Neural cell (in vitro differentiated cells): ENCODE measurements at regions not wholly inside any gene's neighbourhood (a gene's known extent, or its start where the extent isn't known, plus 50 kb on each side); places are given as distances from the start of the nearest gene placed in this dataset.

Source experiments
- H2AFZ ChIP-seq: fragments of 200-600, 300-800 bp; sonication (generic), shearing (Covaris generic); 2 replicates; pipeline ENCODE4 v1.6.0; 2014; ENCODE audit warnings: low read depth, mild to moderate bottlenecking, antibody characterized with exemption, low read length, moderate library complexity
- H3F3A ChIP-seq: fragments of 200-600 bp; shearing (Covaris generic); 2 replicates; pipeline ENCODE4 v1.6.1; 2016; ENCODE audit warnings: mild to moderate bottlenecking, moderate library complexity, mixed read lengths, antibody characterized with exemption, low read length; ENCODE audit not compliant: insufficient read depth, poor library complexity, severe bottlenecking
- H3K27ac ChIP-seq: fragments of 200-600, 300-800 bp; sonication (generic), shearing (Covaris generic); 2 replicates; pipeline ENCODE4 v1.5.1; 2014; ENCODE audit warnings: mild to moderate bottlenecking, low read length, moderate library complexity
- H3K27me3 ChIP-seq: fragments of 300-800, 200-600 bp; sonication (generic), shearing (Covaris generic); 2 replicates; pipeline ENCODE4 v1.6.0; 2014; ENCODE audit warnings: mild to moderate bottlenecking, low read depth, low read length, moderate library complexity; ENCODE audit not compliant: insufficient read depth
- H3K36me3 ChIP-seq: fragments of 300-800, 200-600 bp; sonication (generic), shearing (Covaris generic); 2 replicates; pipeline ENCODE4 v1.5.1; 2014; ENCODE audit warnings: mild to moderate bottlenecking, antibody characterized with exemption, low read length, moderate library complexity; ENCODE audit not compliant: insufficient read depth
- H3K4me2 ChIP-seq: fragments of 300-800, 200-600 bp; sonication (generic), shearing (Covaris generic); 2 replicates; pipeline ENCODE4 v1.6.0; 2014; ENCODE audit warnings: mild to moderate bottlenecking, low read length
- H3K4me3 ChIP-seq: fragments of 300-800, 200-600 bp; sonication (generic), shearing (Covaris generic); 2 replicates; pipeline ENCODE4 v1.5.1; 2014; ENCODE audit warnings: mild to moderate bottlenecking, low read length, moderate library complexity
- H3K79me2 ChIP-seq: fragments of 200-600 bp; shearing (Covaris generic); replicated peaks from 2 replicates; pipeline ENCODE4 v1.6.0; 2014; ENCODE audit warnings: mild to moderate bottlenecking, low read length, moderate library complexity; ENCODE audit not compliant: insufficient read depth
- H3K9ac ChIP-seq: fragments of 300-800, 200-600 bp; sonication (generic), shearing (Covaris generic); 2 replicates; pipeline ENCODE4 v1.6.1; 2016; ENCODE audit warnings: mild to moderate bottlenecking, low read length, mixed read lengths
- H3K9me2 ChIP-seq: fragments of 200-600 bp; shearing (Covaris generic); 2 replicates; pipeline ENCODE4 v1.6.1; 2016; ENCODE audit warnings: mild to moderate bottlenecking, low read length, mixed read lengths; ENCODE audit not compliant: insufficient read depth
- H3K9me3 ChIP-seq: fragments of 200-600, 300-800 bp; sonication (generic), shearing (Covaris generic); 2 replicates; pipeline ENCODE4 v1.6.1; 2016; ENCODE audit warnings: mild to moderate bottlenecking, mixed run types, low read length, moderate library complexity, mixed read lengths
- H4K20me1 ChIP-seq: fragments of 200-600 bp; shearing (Covaris generic); 2 replicates; pipeline ENCODE4 v1.6.1; 2016; ENCODE audit warnings: mild to moderate bottlenecking, mixed run types; ENCODE audit not compliant: insufficient read depth
- EP300 ChIP-seq: fragments of 450-650 bp; conservative IDR thresholded peaks from 2 replicates; pipeline ENCODE4 v1.6.1; 2014; ENCODE audit warnings: antibody characterized with exemption, mild to moderate bottlenecking, moderate library complexity; ENCODE audit not compliant: poor library complexity, severe bottlenecking
- EZH2 ChIP-seq: fragments of 200-600, 300-800 bp; shearing (Covaris generic), sonication (generic); IDR thresholded peaks from 2 replicates; pipeline ENCODE4 v1.6.1; 2014; ENCODE audit warnings: antibody characterized with exemption, low read length, borderline replicate concordance, mild to moderate bottlenecking; ENCODE audit not compliant: insufficient read depth, poor library complexity, severe bottlenecking
- MXI1 ChIP-seq: fragments of 450-650 bp; conservative IDR thresholded peaks from 2 replicates; pipeline ENCODE4 v1.6.1; 2014; ENCODE audit warnings: antibody characterized with exemption, mild to moderate bottlenecking; ENCODE audit not compliant: poor library complexity, severe bottlenecking
- POLR2AphosphoS5 ChIP-seq: IDR thresholded peaks from 2 replicates; pipeline ENCODE4 v1.6.1; 2012
- RAD21 ChIP-seq: fragments of 450-650 bp; conservative IDR thresholded peaks from 2 replicates; pipeline ENCODE4 v1.6.1; 2014; ENCODE audit warnings: antibody characterized with exemption, mild to moderate bottlenecking, moderate library complexity
- SMC3 ChIP-seq: fragments of 450-650 bp; conservative IDR thresholded peaks from 2 replicates; pipeline ENCODE4 v1.6.1; 2014; ENCODE audit warnings: antibody characterized with exemption, mild to moderate bottlenecking, moderate library complexity; ENCODE audit not compliant: poor library complexity
- TAF1 ChIP-seq: IDR thresholded peaks from 2 replicates; pipeline ENCODE4 v1.6.1; 2012; ENCODE audit warnings: low read depth
- TF ChIP-seq, protein P1 (sequence below): IDR thresholded peaks from 2 replicates; pipeline ENCODE4 v1.6.1; 2012; ENCODE audit warnings: borderline replicate concordance
- TF ChIP-seq, protein P2 (sequence below): fragments of 450-650 bp; IDR thresholded peaks from 2 replicates; pipeline ENCODE4 v1.5.1; 2014; ENCODE audit warnings: antibody characterized with exemption, mild to moderate bottlenecking, moderate library complexity; ENCODE audit not compliant: poor library complexity, severe bottlenecking

DNA sequence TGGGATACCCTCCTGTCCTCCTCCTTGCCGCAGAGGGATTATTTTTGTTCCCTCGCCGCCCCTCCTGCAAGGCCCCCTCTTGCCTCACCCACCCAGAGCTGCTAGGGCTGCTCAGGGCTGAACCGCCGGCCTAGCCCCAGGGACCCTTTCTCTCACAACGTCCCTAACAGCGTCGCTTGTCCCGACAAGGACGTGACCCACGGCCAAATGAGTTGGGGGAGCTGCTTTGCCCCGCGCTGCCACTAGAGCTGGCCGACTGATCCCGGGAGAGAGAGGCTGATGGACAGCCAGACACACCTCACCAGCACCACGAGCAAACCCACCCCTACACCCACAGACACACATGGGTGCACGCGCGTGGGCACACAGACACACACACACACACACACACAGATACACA, 154.6 kb upstream of the ALG10B start:
- Histone ChIP-seq H3K4me3 (no peak overlapping the region), H4K20me1 (no peaks in the 10 kb centered on the region), H3K4me2 (no peak overlapping the region), H2AFZ (no peak overlapping the region), H3K9me2 (no peaks in the 10 kb centered on the region), H3K27me3 (no peaks in the 10 kb centered on the region), H3K27ac (no peak overlapping the region), H3K9ac (no peak overlapping the region), H3K9me3 (peaks cover 10% of the 10 kb centered on the region), H3K36me3 (no peaks in the 10 kb centered on the region), H3K79me2 (no peaks in the 10 kb centered on the region), H3F3A (no peaks in the 10 kb centered on the region)
- TF ChIP-seq POLR2AphosphoS5: no peak

DNA sequence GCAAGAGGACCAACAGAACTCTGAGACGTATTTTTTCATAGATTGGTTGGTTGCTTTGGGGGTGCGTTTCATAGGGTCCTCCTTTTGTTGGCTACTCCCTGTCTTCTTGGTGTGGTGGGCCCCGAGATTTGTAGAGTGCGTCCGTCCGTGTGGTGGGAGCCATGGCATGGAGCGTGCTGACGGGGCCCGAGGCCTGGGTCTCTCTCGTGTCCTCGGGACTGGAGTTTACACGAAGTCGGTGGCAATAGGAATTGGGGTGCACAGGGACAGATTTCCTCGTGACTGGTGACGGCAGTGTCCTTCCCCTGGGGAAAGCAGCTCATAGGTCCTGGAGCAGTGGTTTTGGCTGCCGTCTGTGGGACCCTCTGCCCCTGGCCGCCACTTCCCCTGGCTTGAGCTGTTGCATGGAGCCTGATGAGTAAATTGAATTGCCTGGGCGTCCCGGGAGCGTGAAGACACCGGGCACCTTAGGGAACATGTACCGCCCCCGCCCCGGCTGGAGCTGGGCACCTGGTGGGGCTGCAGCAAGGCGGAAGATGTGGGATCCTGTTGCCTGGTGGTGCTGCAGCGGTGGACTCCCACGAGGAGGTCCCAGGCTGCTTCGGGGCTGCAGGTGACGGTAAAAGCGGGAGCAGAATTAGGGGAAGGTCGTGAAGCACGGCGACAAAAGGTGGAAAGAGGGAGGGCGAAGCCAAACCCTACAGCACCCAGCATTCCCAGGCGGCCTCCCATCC, 153.7 kb upstream of the ALG10B start:
- Histone ChIP-seq H3K9ac (no peak overlapping the region), H3K4me2 (no peak overlapping the region), H4K20me1 (no peaks in the 10 kb centered on the region), H3F3A (no peaks in the 10 kb centered on the region), H3K27me3 (no peaks in the 10 kb centered on the region), H2AFZ (no peak overlapping the region), H3K27ac (no peak overlapping the region), H3K9me3 (peaks cover 5% of the 10 kb centered on the region), H3K4me3 (no peak overlapping the region), H3K36me3 (no peaks in the 10 kb centered on the region), H3K79me2 (no peaks in the 10 kb centered on the region), H3K9me2 (no peaks in the 10 kb centered on the region)
- no peak for TF ChIP-seq SMC3
- TF ChIP-seq TAF1: no peak
- TF ChIP-seq, protein P1, sequence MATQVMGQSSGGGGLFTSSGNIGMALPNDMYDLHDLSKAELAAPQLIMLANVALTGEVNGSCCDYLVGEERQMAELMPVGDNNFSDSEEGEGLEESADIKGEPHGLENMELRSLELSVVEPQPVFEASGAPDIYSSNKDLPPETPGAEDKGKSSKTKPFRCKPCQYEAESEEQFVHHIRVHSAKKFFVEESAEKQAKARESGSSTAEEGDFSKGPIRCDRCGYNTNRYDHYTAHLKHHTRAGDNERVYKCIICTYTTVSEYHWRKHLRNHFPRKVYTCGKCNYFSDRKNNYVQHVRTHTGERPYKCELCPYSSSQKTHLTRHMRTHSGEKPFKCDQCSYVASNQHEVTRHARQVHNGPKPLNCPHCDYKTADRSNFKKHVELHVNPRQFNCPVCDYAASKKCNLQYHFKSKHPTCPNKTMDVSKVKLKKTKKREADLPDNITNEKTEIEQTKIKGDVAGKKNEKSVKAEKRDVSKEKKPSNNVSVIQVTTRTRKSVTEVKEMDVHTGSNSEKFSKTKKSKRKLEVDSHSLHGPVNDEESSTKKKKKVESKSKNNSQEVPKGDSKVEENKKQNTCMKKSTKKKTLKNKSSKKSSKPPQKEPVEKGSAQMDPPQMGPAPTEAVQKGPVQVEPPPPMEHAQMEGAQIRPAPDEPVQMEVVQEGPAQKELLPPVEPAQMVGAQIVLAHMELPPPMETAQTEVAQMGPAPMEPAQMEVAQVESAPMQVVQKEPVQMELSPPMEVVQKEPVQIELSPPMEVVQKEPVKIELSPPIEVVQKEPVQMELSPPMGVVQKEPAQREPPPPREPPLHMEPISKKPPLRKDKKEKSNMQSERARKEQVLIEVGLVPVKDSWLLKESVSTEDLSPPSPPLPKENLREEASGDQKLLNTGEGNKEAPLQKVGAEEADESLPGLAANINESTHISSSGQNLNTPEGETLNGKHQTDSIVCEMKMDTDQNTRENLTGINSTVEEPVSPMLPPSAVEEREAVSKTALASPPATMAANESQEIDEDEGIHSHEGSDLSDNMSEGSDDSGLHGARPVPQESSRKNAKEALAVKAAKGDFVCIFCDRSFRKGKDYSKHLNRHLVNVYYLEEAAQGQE: no peak
- TF ChIP-seq MXI1: no peak
- no peak for TF ChIP-seq POLR2AphosphoS5
- no peak for TF ChIP-seq RAD21
- TF ChIP-seq EP300: no peak
- TF ChIP-seq, protein P2, sequence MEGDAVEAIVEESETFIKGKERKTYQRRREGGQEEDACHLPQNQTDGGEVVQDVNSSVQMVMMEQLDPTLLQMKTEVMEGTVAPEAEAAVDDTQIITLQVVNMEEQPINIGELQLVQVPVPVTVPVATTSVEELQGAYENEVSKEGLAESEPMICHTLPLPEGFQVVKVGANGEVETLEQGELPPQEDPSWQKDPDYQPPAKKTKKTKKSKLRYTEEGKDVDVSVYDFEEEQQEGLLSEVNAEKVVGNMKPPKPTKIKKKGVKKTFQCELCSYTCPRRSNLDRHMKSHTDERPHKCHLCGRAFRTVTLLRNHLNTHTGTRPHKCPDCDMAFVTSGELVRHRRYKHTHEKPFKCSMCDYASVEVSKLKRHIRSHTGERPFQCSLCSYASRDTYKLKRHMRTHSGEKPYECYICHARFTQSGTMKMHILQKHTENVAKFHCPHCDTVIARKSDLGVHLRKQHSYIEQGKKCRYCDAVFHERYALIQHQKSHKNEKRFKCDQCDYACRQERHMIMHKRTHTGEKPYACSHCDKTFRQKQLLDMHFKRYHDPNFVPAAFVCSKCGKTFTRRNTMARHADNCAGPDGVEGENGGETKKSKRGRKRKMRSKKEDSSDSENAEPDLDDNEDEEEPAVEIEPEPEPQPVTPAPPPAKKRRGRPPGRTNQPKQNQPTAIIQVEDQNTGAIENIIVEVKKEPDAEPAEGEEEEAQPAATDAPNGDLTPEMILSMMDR: no peak
- TF ChIP-seq EZH2: no peak

DNA sequence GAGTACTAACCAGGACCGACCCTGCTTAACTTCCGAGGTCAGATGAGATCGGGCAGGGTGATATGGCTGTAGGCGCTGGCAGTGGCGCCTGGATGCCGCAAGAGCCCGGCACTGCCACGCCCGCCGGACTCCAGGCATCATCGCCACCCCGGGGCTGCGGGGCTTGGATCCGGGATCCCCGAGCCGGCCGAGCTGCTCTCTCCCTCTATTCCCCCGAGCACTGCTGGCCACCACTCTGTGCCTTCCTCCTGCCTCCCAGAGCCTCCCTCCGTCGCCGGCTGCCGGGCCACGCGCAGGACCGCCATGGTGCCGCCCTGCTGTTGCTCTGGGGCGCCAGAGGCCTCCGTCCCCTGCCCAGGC, 153.2 kb upstream of the ALG10B start:
- no peaks in the 10 kb centered on the region for H3K36me3 ChIP-seq
- H3K9me3 ChIP-seq: peaks cover 5% of the 10 kb centered on the region
- no peak for TF ChIP-seq TAF1
- TF ChIP-seq SMC3: no peak
- no peak for TF ChIP-seq RAD21
- TF ChIP-seq POLR2AphosphoS5: no peak
- TF ChIP-seq, protein P1: no peak
- TF ChIP-seq EP300: no peak
- TF ChIP-seq EZH2: no peak
- no peak for TF ChIP-seq MXI1
- TF ChIP-seq, protein P2: no peak
- H3K9me2 ChIP-seq: no peaks in the 10 kb centered on the region
- no peaks in the 10 kb centered on the region for H4K20me1 ChIP-seq
- no peak overlapping the region for H3K4me3 ChIP-seq
- no peaks in the 10 kb centered on the region for H3K79me2 ChIP-seq
- no peaks in the 10 kb centered on the region for H3F3A ChIP-seq
- H3K27ac ChIP-seq: no peak overlapping the region
- no peak overlapping the region for H2AFZ ChIP-seq
- no peak overlapping the region for H3K4me2 ChIP-seq
- no peaks in the 10 kb centered on the region for H3K27me3 ChIP-seq
- H3K9ac ChIP-seq: no peak overlapping the region
